GM12878 (cell line): ENCODE measurements at regions not wholly inside any gene's neighbourhood (a gene's known extent, or its start where the extent isn't known, plus 50 kb on each side); places are given as distances from the start of the nearest gene placed in this dataset.

Experiments used
- ATAC-seq: fragments of 200-7000 bp; cut with Tn5 transposase; 3 replicates; pipeline ENCODE4 v1.9.1; 2020; ENCODE audit warnings: mild to moderate bottlenecking, moderate library complexity
- BruUV-seq: library from RNA; stranded (reverse); fragments of 400-500 nt; replicated peaks from 2 replicates; lab custom pipeline; 2021; lab: Mats Ljungman, UMichigan
- CTCF ChIA-PET: fragments of 300-600 bp; sonication (Branson Sonifier 250); formaldehyde crosslinking; extraction: SDS; loops from one replicate; lab custom pipeline; 2021; ENCODE audit warnings: inconsistent platforms; lab: Yijun Ruan, JAX
- POLR2A ChIA-PET: fragments of 350-600 bp; formaldehyde crosslinking; extraction: SDS; loops from one replicate; lab custom pipeline; 2021; ENCODE audit warnings: inconsistent platforms; lab: Charles Lee
- RAD21 ChIA-PET: fragments of 300-600 bp; sonication (Branson Sonifier 250); formaldehyde crosslinking; loops from one replicate; lab custom pipeline; 2023; ENCODE audit warnings: antibody characterized with exemption; ENCODE audit not compliant: unreplicated experiment; lab: Charles Lee
- SMC1A ChIA-PET: fragments of 300-600 bp; sonication (Branson Sonifier 250); formaldehyde crosslinking; loops from one replicate; lab custom pipeline; 2023; ENCODE audit not compliant: unreplicated experiment, uncharacterized antibody; lab: Charles Lee
- DNase-seq: peaks from one replicate; pipeline ENCODE4 v3.0.0-alpha.2; 2011; ENCODE audit warnings: low read depth, low spot score
- FAIRE-seq: peaks from 3 replicates; lab custom pipeline; 2011; peaks lifted over from hg19 to GRCh38; lab: Jason Lieb, UNC
- H2AFZ ChIP-seq: 2 replicates; pipeline ENCODE4 v1.6.0; 2011; ENCODE audit warnings: low read depth, low read length, control low read depth; ENCODE audit not compliant: control insufficient read depth
- H3K27ac ChIP-seq: 2 replicates; pipeline ENCODE4 v1.5.1; 2011; ENCODE audit warnings: control low read depth; ENCODE audit not compliant: control insufficient read depth, insufficient read depth
- H3K27me3 ChIP-seq, 2 experiments: replicated peaks in 1 of 2; 2 replicates each; pipeline versions ENCODE4 v1.6.0 to v1.6.1; 2011; ENCODE audit warnings: low read length in 1 of 2; ENCODE audit not compliant: control insufficient read depth in 2 of 2, insufficient read depth in 2 of 2
- H3K36me3 ChIP-seq, 2 experiments: 2 replicates each; pipeline ENCODE4 v1.5.1; 2011; ENCODE audit warnings: low read length in 1 of 2; ENCODE audit not compliant: control insufficient read depth in 2 of 2, insufficient read depth in 2 of 2
- H3K4me1 ChIP-seq: 2 replicates; pipeline ENCODE4 v1.6.1; 2011; ENCODE audit warnings: mild to moderate bottlenecking, low read length, moderate library complexity, mixed read lengths; ENCODE audit not compliant: control insufficient read depth, insufficient read depth
- H3K4me2 ChIP-seq: 2 replicates; pipeline ENCODE4 v1.6.0; 2011; ENCODE audit warnings: control low read depth; ENCODE audit not compliant: control insufficient read depth, insufficient read depth
- H3K4me3 ChIP-seq: fragments of 200-600 bp; sonication (generic); 2 replicates; pipeline ENCODE4 v1.5.1; 2016
- H3K79me2 ChIP-seq: 2 replicates; pipeline ENCODE4 v1.6.0; 2011; ENCODE audit warnings: low read length; ENCODE audit not compliant: control insufficient read depth, insufficient read depth
- H3K9ac ChIP-seq: 2 replicates; pipeline ENCODE4 v1.8.0; 2011; ENCODE audit warnings: low read length, control low read depth, mixed read lengths; ENCODE audit not compliant: control insufficient read depth, insufficient read depth
- H3K9me3 ChIP-seq: replicated peaks from 3 replicates; pipeline ENCODE4 v1.5.1; 2011; ENCODE audit warnings: mild to moderate bottlenecking, low read length; ENCODE audit not compliant: control insufficient read depth, insufficient read depth
- H4K20me1 ChIP-seq: 2 replicates; pipeline ENCODE4 v1.6.0; 2011; ENCODE audit not compliant: control insufficient read depth, insufficient read depth
- BCL3 ChIP-seq: IDR thresholded peaks from 2 replicates; pipeline ENCODE4 v1.6.1; 2011; ENCODE audit warnings: borderline replicate concordance, low read depth, mild to moderate bottlenecking, moderate library complexity, low read length; ENCODE audit not compliant: insufficient read depth, poor library complexity, severe bottlenecking
- ESRRA ChIP-seq: IDR thresholded peaks from 2 replicates; pipeline ENCODE4 v1.6.1; 2012; ENCODE audit warnings: mild to moderate bottlenecking, low read length, improper control_type of control experiment
- GABPA ChIP-seq: IDR thresholded peaks from 2 replicates; pipeline ENCODE4 v1.6.1; 2014; ENCODE audit warnings: antibody characterized with exemption, low read depth, mild to moderate bottlenecking, inconsistent platforms
- HDAC6 ChIP-seq: fragments of 200-600 bp; sonication (generic); IDR thresholded peaks from one replicate; pipeline ENCODE4 v1.8.0; 2017; ENCODE audit warnings: antibody characterized with exemption; ENCODE audit not compliant: unreplicated experiment
- HDGF ChIP-seq: fragments of 450-650 bp; IDR thresholded peaks from 2 replicates; pipeline ENCODE4 v1.6.1; 2016; ENCODE audit warnings: antibody characterized with exemption
- KAT2A ChIP-seq: conservative IDR thresholded peaks from 2 replicates; pipeline ENCODE4 v1.6.1; 2011; ENCODE audit warnings: low read depth, low read length; ENCODE audit not compliant: control insufficient read depth
- KLF5 ChIP-seq: fragments of 450-650 bp; IDR thresholded peaks from 2 replicates; pipeline ENCODE4 v1.6.1; 2014; ENCODE audit warnings: mild to moderate bottlenecking; ENCODE audit not compliant: partially characterized antibody
- MYC ChIP-seq: IDR thresholded peaks from 2 replicates; pipeline ENCODE4 v1.6.1; 2011; ENCODE audit warnings: mild to moderate bottlenecking, low read length, moderate library complexity, inconsistent platforms; ENCODE audit not compliant: insufficient read depth, insufficient replicate concordance, insufficient read length, severe bottlenecking
- RFX5 ChIP-seq: IDR thresholded peaks from 2 replicates; pipeline ENCODE4 v1.6.1; 2011; ENCODE audit warnings: low read depth, low read length, improper control_type of control experiment
- YY1 ChIP-seq: IDR thresholded peaks from 2 replicates; pipeline ENCODE4 v1.6.1; 2011; ENCODE audit warnings: low read depth, mild to moderate bottlenecking, low read length
- ZNF24 ChIP-seq: fragments of 450-650 bp; IDR thresholded peaks from 2 replicates; pipeline ENCODE4 v1.6.1; 2017; ENCODE audit warnings: antibody characterized with exemption, mild to moderate bottlenecking
- WGBS: methylation state at CpG from one replicate; pipeline ENCODE4 v1.1.6; 2016; ENCODE audit warnings: low lambda C conversion rate; ENCODE audit not compliant: insufficient replicate concordance, insufficient coverage; ENCODE audit errors: missing lambda C conversion rate; 5-methylcytosine and 5-hydroxymethylcytosine counted together
- in situ Hi-C: fragments of 300-500 bp; cut with MboI; formaldehyde crosslinking; loops from 9 replicates; pipeline ENCODE4 v1.14.3; 2018; ENCODE audit warnings: mixed read lengths
- intact Hi-C: fragments of 100-400 bp; cut with micrococcal nuclease; formaldehyde crosslinking; loops from one replicate; pipeline ENCODE4 v1.14.2; 2022; ENCODE audit not compliant: unreplicated experiment
- TF ChIP-seq, protein P1 (sequence below): IDR thresholded peaks from 2 replicates; pipeline ENCODE4 v1.6.1; 2012; ENCODE audit warnings: low read depth, low read length, improper control_type of control experiment

- TF ChIP-seq MYC (no peak), HDGF (no peak)
- TF ChIP-seq, all 136 proteins: peak for 0
- Histone ChIP-seq H4K20me1 (no peaks in the 10 kb centered on the region), H3K9me3 (no peaks in the 10 kb centered on the region; the same call in 2 of the 3 replicates), H3K4me3 (no peak overlapping the region), H3K36me3 (no peaks in the 10 kb centered on the region), H3K79me2 (no peaks in the 10 kb centered on the region), H3K27ac (no peak overlapping the region), H3K27me3 (no peaks in the 10 kb centered on the region), H3K4me2 (no peak overlapping the region), H2AFZ (no peak overlapping the region), H3K9ac (no peak overlapping the region), H3K4me1 (no peaks in the 10 kb centered on the region)
- BruUV-seq = no TSS peak
- POLR2A ChIA-PET = no interaction called here
- WGBS = 44% methylated on average over 14 of the region's 37 CpGs
- FAIRE-seq (no peak), DNase-seq (no peak), ATAC-seq (no peak)
- intact Hi-C loops (no loop called here), in situ Hi-C loops (no loop called here)
- RAD21 ChIA-PET = no interaction called here
- CTCF ChIA-PET = no interaction called here
- SMC1A ChIA-PET = no interaction called here
Observed at GRCh38 chrX:117768861-117769604, 347.6 kb downstream of the KLHL13 start.

DNA sequence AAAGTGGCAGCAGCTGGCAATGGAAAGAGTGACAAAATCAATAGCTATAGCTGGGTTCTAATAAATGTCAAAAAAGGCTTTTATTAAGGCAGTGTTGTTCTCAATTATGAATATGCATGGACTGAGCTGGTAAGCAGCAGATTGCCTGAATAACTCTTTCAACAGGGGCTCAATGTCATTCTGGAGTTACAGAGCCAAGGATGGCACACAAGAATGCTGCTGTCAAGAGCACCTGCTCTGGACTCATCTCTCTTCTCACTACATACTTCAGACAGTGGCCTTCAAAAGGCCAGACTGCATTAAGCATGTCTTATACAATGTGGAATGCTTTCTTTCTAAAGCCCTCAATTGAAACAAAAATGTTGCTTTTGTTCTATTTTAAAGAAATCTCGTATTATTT, 351.4 kb downstream of the KLHL13 start:
- no peak for ATAC-seq
- in situ Hi-C loops = no loop called here
- Histone ChIP-seq H3K79me2 (no peaks in the 10 kb centered on the region), H3K9me3 (no peaks in the 10 kb centered on the region; the same call in 2 of the 3 replicates), H2AFZ (no peak overlapping the region), H3K4me1 (no peaks in the 10 kb centered on the region), H3K9ac (no peak overlapping the region), H3K36me3 (no peaks in the 10 kb centered on the region), H3K27me3 (no peaks in the 10 kb centered on the region), H3K4me3 (no peak overlapping the region), H3K27ac (no peak overlapping the region), H3K4me2 (no peak overlapping the region), H4K20me1 (no peaks in the 10 kb centered on the region)
- intact Hi-C loops = no loop called here
- POLR2A ChIA-PET = no interaction called here
- SMC1A ChIA-PET = no interaction called here
- BruUV-seq = no TSS peak
- RAD21 ChIA-PET = no interaction called here
- no peak for FAIRE-seq
- CTCF ChIA-PET = no interaction called here
- no peak for DNase-seq
- WGBS = 0% methylated on average over 1 of the region's 1 CpG
- TF ChIP-seq HDAC6 (no peak), GABPA (no peak), KAT2A (no peak), ZNF24 (no peak), YY1 (no peak), KLF5 (no peak), BCL3 (no peak), RFX5 (no peak), ESRRA (no peak)
- TF ChIP-seq, protein P1, sequence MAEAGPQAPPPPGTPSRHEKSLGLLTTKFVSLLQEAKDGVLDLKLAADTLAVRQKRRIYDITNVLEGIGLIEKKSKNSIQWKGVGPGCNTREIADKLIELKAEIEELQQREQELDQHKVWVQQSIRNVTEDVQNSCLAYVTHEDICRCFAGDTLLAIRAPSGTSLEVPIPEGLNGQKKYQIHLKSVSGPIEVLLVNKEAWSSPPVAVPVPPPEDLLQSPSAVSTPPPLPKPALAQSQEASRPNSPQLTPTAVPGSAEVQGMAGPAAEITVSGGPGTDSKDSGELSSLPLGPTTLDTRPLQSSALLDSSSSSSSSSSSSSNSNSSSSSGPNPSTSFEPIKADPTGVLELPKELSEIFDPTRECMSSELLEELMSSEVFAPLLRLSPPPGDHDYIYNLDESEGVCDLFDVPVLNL = no peak
